ENCODE measurements at regions not wholly inside any gene's neighbourhood (a gene's known extent, or its start where the extent isn't known, plus 50 kb on each side); places are given as distances from the start of the nearest gene placed in this dataset.

DNA sequence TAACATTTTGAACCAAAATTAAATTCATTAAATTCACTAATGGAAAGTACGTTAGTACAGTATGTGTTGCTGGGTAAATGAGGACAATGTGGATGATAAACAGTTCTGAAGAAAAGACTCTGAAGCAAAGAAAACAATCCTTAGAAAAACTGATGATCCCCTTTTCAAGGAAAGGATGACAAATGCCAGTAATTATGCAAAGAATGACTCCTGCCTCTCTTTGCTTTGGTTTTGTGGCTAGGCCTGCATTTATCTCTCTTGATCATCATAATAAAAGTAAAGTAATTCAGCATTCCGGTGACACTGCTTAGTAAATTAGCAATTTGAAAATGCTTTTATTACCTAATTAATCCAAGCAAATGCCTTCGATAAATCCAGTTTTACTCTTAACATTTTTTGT, 652.2 kb upstream of the DIPK2B start:
- no peak overlapping the region for H3K4me3 ChIP-seq
- H3K27ac ChIP-seq: no peak overlapping the region
- no peak for TF ChIP-seq CTCF (IDR thresholded peaks at IDR 0.05)
- DNase-seq (ENCODE audit: low spot score): no peak

GRCh38 chrX:45851434-45851991, 650.8 kb upstream of the DIPK2B start:
- no peak overlapping the region for H3K27ac ChIP-seq

DNA sequence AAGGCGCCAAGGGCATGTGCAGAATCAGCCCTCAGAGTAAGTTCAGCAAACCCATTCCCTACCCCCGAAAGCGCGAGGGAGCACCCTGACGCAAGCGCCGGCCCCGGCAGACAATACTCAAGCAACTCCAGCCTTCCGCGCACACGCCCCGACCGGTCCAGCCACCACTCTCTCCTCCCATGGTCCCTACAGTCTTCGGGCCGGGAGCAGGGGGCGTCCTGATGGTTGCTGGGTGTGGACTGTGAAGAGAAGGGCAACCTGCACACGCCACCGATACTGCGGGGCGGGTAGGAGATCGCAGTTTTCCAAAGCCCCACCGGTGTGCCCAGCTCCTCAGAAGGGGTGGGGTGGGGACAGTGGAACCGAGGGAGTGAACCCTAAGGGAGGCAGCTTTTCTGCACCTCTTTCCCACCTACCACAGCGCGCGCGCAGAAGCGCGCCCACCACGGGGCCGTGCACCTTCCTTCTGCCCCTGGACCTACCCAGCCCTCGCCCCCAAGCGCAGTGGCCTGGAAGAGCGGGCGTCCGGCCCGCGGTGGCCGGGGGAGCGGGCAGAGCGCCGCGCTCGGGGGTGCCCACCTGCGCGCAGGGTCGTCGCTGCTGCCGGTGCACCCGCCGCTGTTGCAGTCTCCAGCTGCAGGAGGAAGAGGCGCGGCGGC, 650.2 kb upstream of the DIPK2B start:
- TF ChIP-seq CTCF (IDR thresholded peaks at IDR 0.05): no peak
- no peak overlapping the region for H3K27ac ChIP-seq
- H3K4me3 ChIP-seq: peak overlapping the region; percentile 77
- no peak for DNase-seq (ENCODE audit: low spot score)

More at GRCh38 chrX:45851434-45851991, 650.8 kb upstream of the DIPK2B start:
- TF ChIP-seq CTCF (IDR thresholded peaks at IDR 0.05): no peak
- no peak for DNase-seq (ENCODE audit: low spot score)
- H3K4me3 ChIP-seq: peak overlapping the region; percentile 77

- TF ChIP-seq CTCF (IDR thresholded peaks at IDR 0.05): no peak
- DNase-seq (ENCODE audit: low spot score): no peak
- H3K27ac ChIP-seq: no peak overlapping the region
- peak overlapping the region; percentile 77 for H3K4me3 ChIP-seq
Measured at GRCh38 chrX:45850197-45850774, 649.6 kb upstream of the DIPK2B start.

DNA sequence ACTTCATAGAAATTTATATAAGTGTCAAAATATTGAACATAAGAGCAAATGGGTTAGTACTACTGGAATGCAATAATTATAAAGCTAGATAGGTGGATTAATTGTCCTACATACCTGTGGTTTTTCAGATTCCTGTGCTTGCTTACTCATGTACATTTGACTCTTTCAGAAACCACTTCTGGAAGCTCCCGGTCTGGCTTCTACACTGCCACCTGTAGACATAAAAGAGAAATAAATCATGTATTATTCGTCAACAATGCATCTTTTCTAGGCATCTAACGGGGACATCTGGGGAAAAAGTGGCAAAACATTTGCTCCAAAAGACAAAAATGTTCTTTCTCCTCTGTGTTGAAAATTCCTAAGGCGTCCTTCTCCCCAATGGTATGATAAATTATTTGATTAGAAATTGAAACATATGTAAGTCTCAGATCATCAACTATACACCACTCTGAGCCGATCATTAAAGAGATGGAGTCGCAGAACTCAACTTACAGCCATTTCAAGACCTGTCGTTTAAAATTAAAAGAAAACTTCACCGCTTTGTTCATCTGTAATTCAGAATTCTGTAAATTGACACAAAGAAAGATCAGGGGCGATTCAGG, 648.7 kb upstream of the DIPK2B start:
- no peak for TF ChIP-seq CTCF (IDR thresholded peaks at IDR 0.05)
- no peak for DNase-seq (ENCODE audit: low spot score)
- Histone ChIP-seq H3K27ac (no peak overlapping the region), H3K4me3 (peak overlapping the region; percentile 77)

DNA sequence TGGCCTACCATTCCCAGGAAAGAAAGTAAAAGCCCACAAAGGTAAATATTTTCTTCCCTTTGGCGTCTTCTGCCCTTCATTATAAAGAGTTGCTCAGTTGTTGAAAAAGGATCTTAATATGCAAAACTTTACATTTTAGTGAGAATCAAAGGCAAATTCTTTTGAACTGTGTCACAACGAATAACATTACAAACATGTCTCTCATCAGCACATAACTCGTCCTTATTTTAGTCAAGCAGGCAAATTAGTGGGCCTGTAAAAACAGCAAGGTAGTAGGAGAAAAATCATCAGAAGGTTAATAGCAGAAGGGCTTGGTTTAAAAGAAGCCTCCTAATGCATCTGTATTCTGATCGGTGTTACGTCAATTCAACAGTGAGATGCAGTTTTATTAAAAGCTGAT, 647.3 kb upstream of the DIPK2B start:
- TF ChIP-seq CTCF (IDR thresholded peaks at IDR 0.05): no peak
- Histone ChIP-seq H3K27ac (no peak overlapping the region), H3K4me3 (no peak overlapping the region)
- DNase-seq (ENCODE audit: low spot score): no peak

Measured in coronary artery (tissue), 2 donors.